ENCODE measurements at regions not wholly inside any gene's neighbourhood (a gene's known extent, or its start where the extent isn't known, plus 50 kb on each side); places are given as distances from the start of the nearest gene placed in this dataset.

- Histone ChIP-seq H3K27me3 (no peaks in the 10 kb centered on the region), H3K4me1 (no peaks in the 10 kb centered on the region), H3K9me3 (no peaks in the 10 kb centered on the region), H3K4me3 (no peak overlapping the region), H3K36me3 (no peaks in the 10 kb centered on the region), H3K27ac (no peak overlapping the region)
- no peak for TF ChIP-seq CTCF (IDR thresholded peaks at IDR 0.05)
- no peak for TF ChIP-seq POLR2AphosphoS5 (IDR thresholded peaks at IDR 0.05; ENCODE audit: insufficient read depth in 1 of 2, low read depth in 1 of 2)
- no peak for TF ChIP-seq POLR2A (IDR thresholded peaks at IDR 0.05)
- DNase-seq (ENCODE audit: extremely low spot score in 2 of 2), result no peak
- intact Hi-C loops (cut with DNase I), result no loop called here
Measured at GRCh38 chr7:137097111-137097510, 228.7 kb downstream of the CHRM2 start.

DNA sequence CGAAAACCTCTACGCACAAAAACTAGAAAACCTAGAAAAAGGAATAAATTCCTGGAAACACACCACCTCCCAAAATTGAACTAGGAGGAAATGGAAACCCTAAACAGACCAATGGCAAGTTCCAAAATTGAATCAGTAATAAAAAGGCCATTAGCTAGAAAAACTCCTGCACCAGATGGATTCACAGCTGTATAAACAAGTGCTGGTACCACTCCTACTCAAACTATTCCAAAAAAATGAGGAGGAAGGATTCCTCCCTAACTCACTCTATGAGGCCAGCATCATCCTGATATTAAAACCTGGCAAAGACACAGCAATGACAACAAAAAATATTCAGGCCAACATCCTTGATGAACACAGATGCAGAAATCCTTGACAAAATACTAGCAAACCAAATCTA lies 228.2 kb downstream of the CHRM2 start:
- no peaks in the 10 kb centered on the region for H3K36me3 ChIP-seq
- no peaks in the 10 kb centered on the region for H3K9me3 ChIP-seq
- DNase-seq (ENCODE audit: extremely low spot score in 2 of 2), result no peak
- H3K4me1 ChIP-seq, result no peaks in the 10 kb centered on the region
- intact Hi-C loops (cut with DNase I), result no loop called here
- H3K27me3 ChIP-seq, result no peaks in the 10 kb centered on the region
- no peak overlapping the region for H3K4me3 ChIP-seq
- TF ChIP-seq POLR2A (IDR thresholded peaks at IDR 0.05) (no peak), POLR2AphosphoS5 (IDR thresholded peaks at IDR 0.05; ENCODE audit: insufficient read depth in 1 of 2, low read depth in 1 of 2) (no peak), CTCF (IDR thresholded peaks at IDR 0.05) (no peak)
- H3K27ac ChIP-seq, result no peak overlapping the region

GRCh38 chr7:137093198-137093597 lies 224.7 kb downstream of the CHRM2 start:
- intact Hi-C loops (cut with DNase I), result no loop called here

GRCh38 chr7:137091396-137091795 lies 222.9 kb downstream of the CHRM2 start:
- intact Hi-C loops (cut with DNase I), result no loop called here
- Histone ChIP-seq H3K4me1 (no peaks in the 10 kb centered on the region), H3K27me3 (no peaks in the 10 kb centered on the region), H3K9me3 (no peaks in the 10 kb centered on the region), H3K36me3 (no peaks in the 10 kb centered on the region), H3K4me3 (no peak overlapping the region), H3K27ac (no peak overlapping the region)
- TF ChIP-seq CTCF (IDR thresholded peaks at IDR 0.05) (no peak), POLR2AphosphoS5 (IDR thresholded peaks at IDR 0.05; ENCODE audit: insufficient read depth in 1 of 2, low read depth in 1 of 2) (no peak), POLR2A (IDR thresholded peaks at IDR 0.05) (no peak)
- DNase-seq (ENCODE audit: extremely low spot score in 2 of 2), result no peak

More at GRCh38 chr7:137093198-137093597, 224.7 kb downstream of the CHRM2 start:
- Histone ChIP-seq H3K4me3 (no peak overlapping the region), H3K27ac (no peak overlapping the region), H3K4me1 (no peaks in the 10 kb centered on the region), H3K27me3 (no peaks in the 10 kb centered on the region), H3K36me3 (no peaks in the 10 kb centered on the region), H3K9me3 (no peaks in the 10 kb centered on the region)
- TF ChIP-seq POLR2AphosphoS5 (IDR thresholded peaks at IDR 0.05; ENCODE audit: insufficient read depth in 1 of 2, low read depth in 1 of 2) (no peak), CTCF (IDR thresholded peaks at IDR 0.05) (no peak), POLR2A (IDR thresholded peaks at IDR 0.05) (no peak)
- no peak for DNase-seq (ENCODE audit: extremely low spot score in 2 of 2)

DNA sequence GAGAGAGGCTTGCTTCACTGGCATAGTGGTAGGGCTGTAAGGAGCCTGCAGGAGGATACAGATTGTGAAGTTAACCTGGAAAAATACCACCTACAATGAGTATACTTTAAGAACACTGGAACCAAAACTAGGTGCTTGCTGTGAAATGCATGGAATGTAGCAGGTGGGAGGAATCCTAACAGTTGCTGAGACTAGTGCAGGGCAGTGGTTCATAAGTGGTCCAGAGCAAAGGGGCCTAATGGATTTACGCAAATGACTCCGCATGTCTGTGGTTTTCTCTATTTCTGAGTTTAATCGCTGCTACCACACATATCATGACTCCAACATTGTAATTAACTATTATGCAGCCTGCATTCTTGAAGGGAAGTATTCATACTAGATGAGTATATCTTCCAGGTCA lies 218.4 kb downstream of the CHRM2 start:
- no peak overlapping the region for H3K27ac ChIP-seq
- no peaks in the 10 kb centered on the region for H3K36me3 ChIP-seq
- DNase-seq (ENCODE audit: extremely low spot score in 2 of 2), result no peak
- H3K27me3 ChIP-seq, result no peaks in the 10 kb centered on the region
- no peaks in the 10 kb centered on the region for H3K4me1 ChIP-seq
- no peak overlapping the region for H3K4me3 ChIP-seq
- intact Hi-C loops (cut with DNase I), result no loop called here
- no peaks in the 10 kb centered on the region for H3K9me3 ChIP-seq
- TF ChIP-seq POLR2AphosphoS5 (IDR thresholded peaks at IDR 0.05; ENCODE audit: insufficient read depth in 1 of 2, low read depth in 1 of 2) (no peak), POLR2A (IDR thresholded peaks at IDR 0.05) (no peak), CTCF (IDR thresholded peaks at IDR 0.05) (no peak)
